ENCODE measurements at regions not wholly inside any gene's neighbourhood (a gene's known extent, or its start where the extent isn't known, plus 50 kb on each side); places are given as distances from the start of the nearest gene placed in this dataset.

DNA sequence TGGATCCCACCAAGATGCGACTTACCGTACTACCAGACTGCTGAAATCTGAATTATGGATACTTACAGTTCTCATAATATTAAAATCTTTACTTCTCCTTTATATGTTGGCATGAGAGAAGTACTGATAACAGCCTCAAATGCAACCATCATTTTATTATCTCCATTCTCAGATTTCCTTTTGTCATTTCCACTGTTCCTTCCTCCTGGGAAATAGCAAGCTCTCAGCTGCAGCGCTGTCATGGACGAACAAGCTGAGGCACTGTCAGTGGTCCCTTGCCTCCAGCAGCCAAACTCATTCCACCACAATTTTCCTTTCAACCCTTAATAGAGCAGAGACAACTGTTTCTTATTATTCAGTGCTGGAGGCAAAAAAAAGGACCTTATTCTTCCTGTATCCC, 478.4 kb downstream of the ARL4A start:
- TF ChIP-seq FOXP2 (optimal IDR thresholded peaks at IDR 0.05; ENCODE audit: borderline replicate concordance, extremely low read depth, extremely low read length, insufficient read depth) = no peak
- no peak for TF ChIP-seq POLR2AphosphoS5 (IDR thresholded peaks at IDR 0.05; ENCODE audit: low read depth, low read length)
- TF ChIP-seq TAF1 (IDR thresholded peaks at IDR 0.05; ENCODE audit: borderline replicate concordance, insufficient read depth, low read length) = no peak
- TF ChIP-seq, protein P1, sequence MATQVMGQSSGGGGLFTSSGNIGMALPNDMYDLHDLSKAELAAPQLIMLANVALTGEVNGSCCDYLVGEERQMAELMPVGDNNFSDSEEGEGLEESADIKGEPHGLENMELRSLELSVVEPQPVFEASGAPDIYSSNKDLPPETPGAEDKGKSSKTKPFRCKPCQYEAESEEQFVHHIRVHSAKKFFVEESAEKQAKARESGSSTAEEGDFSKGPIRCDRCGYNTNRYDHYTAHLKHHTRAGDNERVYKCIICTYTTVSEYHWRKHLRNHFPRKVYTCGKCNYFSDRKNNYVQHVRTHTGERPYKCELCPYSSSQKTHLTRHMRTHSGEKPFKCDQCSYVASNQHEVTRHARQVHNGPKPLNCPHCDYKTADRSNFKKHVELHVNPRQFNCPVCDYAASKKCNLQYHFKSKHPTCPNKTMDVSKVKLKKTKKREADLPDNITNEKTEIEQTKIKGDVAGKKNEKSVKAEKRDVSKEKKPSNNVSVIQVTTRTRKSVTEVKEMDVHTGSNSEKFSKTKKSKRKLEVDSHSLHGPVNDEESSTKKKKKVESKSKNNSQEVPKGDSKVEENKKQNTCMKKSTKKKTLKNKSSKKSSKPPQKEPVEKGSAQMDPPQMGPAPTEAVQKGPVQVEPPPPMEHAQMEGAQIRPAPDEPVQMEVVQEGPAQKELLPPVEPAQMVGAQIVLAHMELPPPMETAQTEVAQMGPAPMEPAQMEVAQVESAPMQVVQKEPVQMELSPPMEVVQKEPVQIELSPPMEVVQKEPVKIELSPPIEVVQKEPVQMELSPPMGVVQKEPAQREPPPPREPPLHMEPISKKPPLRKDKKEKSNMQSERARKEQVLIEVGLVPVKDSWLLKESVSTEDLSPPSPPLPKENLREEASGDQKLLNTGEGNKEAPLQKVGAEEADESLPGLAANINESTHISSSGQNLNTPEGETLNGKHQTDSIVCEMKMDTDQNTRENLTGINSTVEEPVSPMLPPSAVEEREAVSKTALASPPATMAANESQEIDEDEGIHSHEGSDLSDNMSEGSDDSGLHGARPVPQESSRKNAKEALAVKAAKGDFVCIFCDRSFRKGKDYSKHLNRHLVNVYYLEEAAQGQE (IDR thresholded peaks at IDR 0.05; ENCODE audit: insufficient read depth in 1 of 2, low read depth in 2 of 2, low read length in 2 of 2) = no peak
- TF ChIP-seq SIN3A (IDR thresholded peaks at IDR 0.05; ENCODE audit: borderline replicate concordance, insufficient read depth, low read length) = no peak

DNA sequence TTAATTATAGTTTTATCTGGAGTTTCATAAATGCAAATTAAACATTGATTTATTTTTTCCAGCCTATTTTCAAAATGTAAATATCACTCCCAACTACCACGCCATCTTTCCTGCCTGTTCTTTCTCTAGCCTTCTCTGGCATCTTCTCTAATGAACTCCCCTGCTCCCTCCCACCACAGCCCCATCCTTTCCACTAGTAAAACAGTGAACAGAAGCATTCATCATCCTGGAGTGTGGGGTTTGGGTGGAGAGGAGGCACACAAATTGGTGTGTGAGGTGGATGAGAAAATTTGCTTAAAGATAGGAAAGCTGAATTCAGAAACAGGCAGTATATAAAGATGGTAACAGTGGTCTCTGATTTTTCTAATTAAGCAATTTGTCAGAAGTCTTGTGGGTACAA, 479.4 kb downstream of the ARL4A start:
- TF ChIP-seq TAF1 (IDR thresholded peaks at IDR 0.05; ENCODE audit: borderline replicate concordance, insufficient read depth, low read length) (no peak), FOXP2 (optimal IDR thresholded peaks at IDR 0.05; ENCODE audit: borderline replicate concordance, extremely low read depth, extremely low read length, insufficient read depth) (no peak), SIN3A (IDR thresholded peaks at IDR 0.05; ENCODE audit: borderline replicate concordance, insufficient read depth, low read length) (no peak), POLR2AphosphoS5 (IDR thresholded peaks at IDR 0.05; ENCODE audit: low read depth, low read length) (no peak)
- TF ChIP-seq, protein P1 (IDR thresholded peaks at IDR 0.05; ENCODE audit: insufficient read depth in 1 of 2, low read depth in 2 of 2, low read length in 2 of 2) = no peak

DNA sequence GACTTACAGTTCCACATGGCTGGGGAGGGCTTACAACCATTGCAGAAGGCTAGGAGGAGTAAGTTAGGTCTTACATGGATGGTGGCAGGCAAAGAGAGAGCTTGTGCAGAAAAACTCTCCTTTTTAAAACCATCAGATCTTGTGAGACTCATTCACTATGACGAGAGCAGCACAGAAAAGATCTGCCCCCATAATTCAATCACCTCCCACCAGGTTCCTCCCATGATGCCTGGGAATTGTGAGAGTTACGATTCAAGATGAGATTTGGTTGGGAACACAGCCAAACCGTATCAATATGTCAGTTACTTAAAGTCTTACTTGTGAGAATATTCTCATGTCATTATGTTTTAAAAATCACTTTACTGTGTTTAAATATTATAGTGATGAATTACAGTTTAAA, 481.9 kb downstream of the ARL4A start:
- TF ChIP-seq SIN3A (IDR thresholded peaks at IDR 0.05; ENCODE audit: borderline replicate concordance, insufficient read depth, low read length) (no peak), POLR2AphosphoS5 (IDR thresholded peaks at IDR 0.05; ENCODE audit: low read depth, low read length) (no peak), TAF1 (IDR thresholded peaks at IDR 0.05; ENCODE audit: borderline replicate concordance, insufficient read depth, low read length) (no peak), FOXP2 (optimal IDR thresholded peaks at IDR 0.05; ENCODE audit: borderline replicate concordance, extremely low read depth, extremely low read length, insufficient read depth) (no peak)
- TF ChIP-seq, protein P1 (IDR thresholded peaks at IDR 0.05; ENCODE audit: insufficient read depth in 1 of 2, low read depth in 2 of 2, low read length in 2 of 2) = no peak

DNA sequence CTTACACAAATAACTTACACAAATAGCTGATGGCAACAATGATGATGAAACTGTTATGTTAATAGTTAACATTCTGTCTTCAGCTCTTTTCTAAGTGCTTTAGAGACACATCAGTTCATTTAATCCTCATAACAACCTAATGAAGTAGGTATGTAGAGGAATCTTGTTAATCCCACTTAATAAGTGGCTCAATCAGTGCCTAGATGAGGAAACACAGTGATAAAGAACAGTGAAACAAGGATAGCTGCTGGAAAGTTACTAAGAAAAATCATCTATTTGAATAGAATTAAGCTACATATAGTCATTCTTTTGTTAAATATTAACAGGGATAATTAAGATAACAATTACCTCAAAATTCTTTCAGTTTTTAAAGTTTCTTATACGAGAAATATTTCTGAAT, 487.6 kb downstream of the ARL4A start:
- TF ChIP-seq SIN3A (IDR thresholded peaks at IDR 0.05; ENCODE audit: borderline replicate concordance, insufficient read depth, low read length) (no peak), FOXP2 (optimal IDR thresholded peaks at IDR 0.05; ENCODE audit: borderline replicate concordance, extremely low read depth, extremely low read length, insufficient read depth) (no peak), POLR2AphosphoS5 (IDR thresholded peaks at IDR 0.05; ENCODE audit: low read depth, low read length) (no peak), TAF1 (IDR thresholded peaks at IDR 0.05; ENCODE audit: borderline replicate concordance, insufficient read depth, low read length) (no peak)

DNA sequence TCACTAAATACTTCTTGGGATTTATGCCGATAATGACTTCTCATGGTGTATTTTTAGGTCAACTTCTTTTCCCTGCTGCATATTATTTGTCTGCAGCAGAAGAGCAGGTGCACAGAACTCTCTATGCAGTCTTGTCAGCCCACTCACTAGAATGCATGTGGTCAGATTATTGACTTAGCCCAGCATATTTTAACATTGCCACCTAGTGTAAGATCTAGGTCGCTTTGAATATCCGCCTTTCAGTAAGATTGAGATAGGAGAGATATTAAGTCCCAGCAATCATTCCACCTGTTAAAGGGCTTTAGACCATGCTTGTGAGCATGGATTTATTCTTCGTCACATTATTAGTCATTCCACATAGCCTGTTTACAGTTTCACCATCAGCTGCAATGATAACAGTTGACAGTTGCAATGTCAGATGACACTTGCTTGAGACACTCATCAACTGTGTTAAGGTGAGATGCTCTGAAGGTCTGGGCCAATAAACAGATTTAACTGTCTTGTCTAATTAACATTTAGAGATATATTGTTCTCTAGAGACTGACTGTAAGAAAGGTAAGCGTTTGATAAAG, 491.7 kb downstream of the ARL4A start:
- TF ChIP-seq TAF1 (IDR thresholded peaks at IDR 0.05; ENCODE audit: borderline replicate concordance, insufficient read depth, low read length) (no peak), SIN3A (IDR thresholded peaks at IDR 0.05; ENCODE audit: borderline replicate concordance, insufficient read depth, low read length) (no peak), POLR2AphosphoS5 (IDR thresholded peaks at IDR 0.05; ENCODE audit: low read depth, low read length) (no peak), FOXP2 (optimal IDR thresholded peaks at IDR 0.05; ENCODE audit: borderline replicate concordance, extremely low read depth, extremely low read length, insufficient read depth) (no peak)
- TF ChIP-seq, protein P1 (IDR thresholded peaks at IDR 0.05; ENCODE audit: insufficient read depth in 1 of 2, low read depth in 2 of 2, low read length in 2 of 2) = no peak
